ENCODE measurements at regions not wholly inside any gene's neighbourhood (a gene's known extent, or its start where the extent isn't known, plus 50 kb on each side); places are given as distances from the start of the nearest gene placed in this dataset.
"Not testable (repeated sequence)": the region's sequence is repeated elsewhere in the genome, so short reads cannot be mapped to it uniquely, and the experiment has no call there.

DNA sequence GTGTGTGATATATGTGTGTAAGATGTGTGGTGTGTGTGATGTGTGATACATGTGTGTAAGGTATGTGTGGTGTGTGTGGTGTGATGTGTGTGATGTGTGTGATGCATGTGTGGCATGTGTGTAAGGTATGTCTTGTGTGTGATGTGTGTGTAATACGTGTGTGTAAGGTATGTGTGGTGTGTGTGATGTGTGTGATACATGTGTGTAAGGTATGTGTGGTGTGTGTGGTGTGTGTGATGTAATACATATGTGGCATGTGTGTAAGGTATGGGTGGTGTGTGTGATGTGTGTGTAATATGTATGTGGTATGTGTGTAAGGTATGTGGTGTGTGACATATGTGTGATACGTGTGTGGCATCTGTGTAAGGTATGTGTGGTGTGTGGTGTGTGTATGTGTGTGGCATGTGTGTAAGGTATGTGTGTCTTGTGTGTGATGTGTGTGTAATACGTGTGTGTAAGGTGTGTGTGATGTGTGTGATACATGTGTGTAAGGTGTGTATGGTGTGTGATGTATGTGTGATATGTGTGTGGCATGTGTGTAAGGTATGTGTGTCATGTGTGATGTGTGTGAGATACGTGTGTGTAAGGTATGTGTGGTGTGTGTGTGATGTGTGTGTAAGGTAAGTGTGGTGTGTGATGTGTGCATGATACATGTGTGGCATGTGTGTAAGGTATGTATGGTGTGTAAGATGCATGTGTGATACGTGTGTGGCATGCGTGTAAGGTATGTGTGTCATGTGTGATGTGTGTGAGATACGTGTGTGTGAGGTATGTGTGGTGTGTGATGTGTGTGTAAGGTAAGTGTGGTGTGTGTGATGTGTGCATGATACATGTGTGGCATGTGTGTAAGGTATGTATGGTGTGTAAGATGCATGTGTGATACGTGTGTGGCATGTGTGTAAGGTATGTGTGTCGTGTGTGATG lies 126.9 kb downstream of the COPS8 start:
- not testable (repeated sequence) for DNase-seq (ENCODE audit: extremely low spot score, insufficient read length, low read depth); FAIRE-seq

DNA sequence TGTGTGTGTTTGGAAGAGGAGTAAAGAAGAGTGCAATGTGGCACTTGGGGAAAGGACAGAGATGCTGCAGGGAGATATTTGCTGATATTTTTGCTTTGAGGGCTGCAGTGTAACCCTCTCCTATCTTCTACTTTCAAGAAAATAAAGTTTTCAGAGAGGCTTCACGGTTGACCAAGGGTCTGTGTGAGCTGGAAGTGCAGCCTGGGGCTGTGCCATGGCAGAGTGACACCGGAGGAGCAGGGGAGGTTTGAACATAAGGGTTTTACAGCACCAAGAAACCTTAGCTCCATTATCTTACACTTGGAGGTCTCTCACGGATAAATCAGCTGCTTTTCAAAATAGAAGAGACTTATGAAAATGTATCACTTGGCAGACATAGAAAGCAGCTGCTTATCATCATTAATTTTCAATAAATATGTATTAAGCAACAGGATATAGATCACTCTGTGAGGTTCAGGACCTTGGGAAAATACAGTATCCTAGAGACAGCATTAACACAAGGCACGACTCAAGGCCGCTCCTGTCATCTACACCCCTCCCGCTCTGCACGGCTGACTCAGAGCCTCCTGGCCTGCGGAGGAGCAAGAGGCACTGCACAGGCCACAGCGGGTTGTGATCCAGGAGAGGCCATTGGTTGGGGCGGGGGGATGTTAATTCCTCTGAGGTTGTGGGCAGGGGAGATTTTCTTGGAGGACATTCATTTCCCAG lies 127.8 kb downstream of the COPS8 start:
- no peak for FAIRE-seq

GRCh38 chr2:237214030-237214675 lies 128.5 kb downstream of the COPS8 start:
- no peak for FAIRE-seq
- DNase-seq (ENCODE audit: extremely low spot score, insufficient read length, low read depth) = no peak

More for the DNA sequence above, 127.8 kb downstream of the COPS8 start:
- no peak for DNase-seq (ENCODE audit: extremely low spot score, insufficient read length, low read depth)

- no peak for FAIRE-seq
- DNase-seq (ENCODE audit: extremely low spot score, insufficient read length, low read depth) = no peak
Measured at GRCh38 chr2:237214963-237215362, 129.3 kb downstream of the COPS8 start.

- DNase-seq (ENCODE audit: extremely low spot score, insufficient read length, low read depth) (no peak), FAIRE-seq (no peak)
Measured at GRCh38 chr2:237217995-237218616, 132.4 kb downstream of the COPS8 start.

- no peak for DNase-seq (ENCODE audit: extremely low spot score, insufficient read length, low read depth)
Measured at GRCh38 chr2:237218756-237219155, 133.1 kb downstream of the COPS8 start.

GRCh38 chr2:237219826-237220225 lies 134.1 kb downstream of the COPS8 start:
- no peak for DNase-seq (ENCODE audit: extremely low spot score, insufficient read length, low read depth)
- no peak for FAIRE-seq

More at GRCh38 chr2:237218756-237219155, 133.1 kb downstream of the COPS8 start:
- no peak for FAIRE-seq

DNA sequence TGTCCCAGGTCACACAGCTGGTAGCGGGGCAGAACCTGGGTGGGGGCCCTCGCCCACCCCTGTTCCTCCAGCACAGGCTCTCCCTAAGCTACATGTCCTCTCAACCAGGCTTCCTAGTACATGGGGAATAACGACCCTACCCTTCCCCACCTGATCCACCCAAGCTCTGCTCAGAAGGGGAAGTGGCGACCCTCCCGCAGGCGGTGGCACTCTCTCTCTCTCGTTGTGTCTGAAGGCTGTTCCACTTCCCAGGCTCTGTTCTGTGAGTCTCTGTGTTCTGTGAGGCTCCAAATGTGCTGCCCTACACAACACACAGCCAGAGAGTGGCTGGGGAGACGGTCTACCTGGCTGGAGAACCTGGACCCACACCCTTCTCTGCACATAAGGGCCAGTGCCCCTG lies 135.8 kb downstream of the COPS8 start:
- DNase-seq (ENCODE audit: extremely low spot score, insufficient read length, low read depth) (no peak), FAIRE-seq (no peak)

DNA sequence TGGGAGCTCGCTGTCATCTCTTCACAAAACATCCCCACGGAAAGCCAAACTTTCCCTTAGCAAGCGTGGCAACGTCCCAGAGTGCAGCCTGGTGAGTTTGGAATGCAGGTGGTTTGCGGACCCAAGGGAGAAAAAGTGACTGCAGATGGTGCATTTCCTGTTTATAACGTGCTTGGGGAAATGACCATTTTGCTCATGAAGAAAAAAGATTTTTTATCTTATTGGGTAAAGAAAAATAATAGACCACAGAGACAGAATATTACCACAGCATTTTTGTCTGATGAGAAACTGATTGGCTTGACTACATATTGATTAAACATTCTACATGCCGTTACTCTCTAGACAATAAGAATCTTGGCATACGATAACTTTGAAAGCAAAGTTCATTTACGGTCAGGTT lies 136.5 kb downstream of the COPS8 start:
- FAIRE-seq (no peak), DNase-seq (ENCODE audit: extremely low spot score, insufficient read length, low read depth) (no peak)

- no peak for FAIRE-seq
- DNase-seq (ENCODE audit: extremely low spot score, insufficient read length, low read depth) = no peak
Measured at GRCh38 chr2:237222601-237223041, 136.9 kb downstream of the COPS8 start.

DNA sequence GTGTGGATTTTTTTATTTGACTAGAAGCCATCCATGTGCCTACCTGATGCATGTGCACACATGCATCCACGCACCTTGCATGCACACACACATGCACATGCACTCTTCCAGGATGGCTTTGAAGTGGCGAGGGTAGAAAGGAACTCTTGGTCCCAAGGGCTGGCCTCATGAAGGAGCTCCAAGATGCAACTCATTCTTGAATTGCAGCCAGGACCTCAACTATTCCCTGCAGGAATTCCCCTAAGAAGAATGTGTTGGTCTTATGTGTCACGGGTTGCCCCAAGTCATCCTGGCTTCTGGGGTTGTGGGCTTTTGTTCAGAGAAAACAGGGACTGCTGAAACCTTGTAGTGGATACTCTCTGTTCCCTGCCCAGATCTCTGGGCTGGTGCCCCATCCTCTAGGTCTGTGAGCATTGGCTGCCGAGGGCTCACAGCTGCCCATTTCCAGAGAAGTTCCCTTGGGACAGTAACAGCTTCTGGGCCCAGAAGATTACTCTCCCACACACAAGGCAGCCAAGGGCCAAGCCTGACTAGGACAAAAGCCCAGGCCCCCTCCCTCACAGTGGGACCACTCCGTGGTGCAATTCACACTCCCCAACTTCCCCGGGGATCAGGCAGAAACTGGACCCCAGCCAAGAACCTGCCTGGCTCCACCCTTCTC lies 137.6 kb downstream of the COPS8 start:
- DNase-seq (ENCODE audit: extremely low spot score, insufficient read length, low read depth) = no peak
- no peak for FAIRE-seq

DNA sequence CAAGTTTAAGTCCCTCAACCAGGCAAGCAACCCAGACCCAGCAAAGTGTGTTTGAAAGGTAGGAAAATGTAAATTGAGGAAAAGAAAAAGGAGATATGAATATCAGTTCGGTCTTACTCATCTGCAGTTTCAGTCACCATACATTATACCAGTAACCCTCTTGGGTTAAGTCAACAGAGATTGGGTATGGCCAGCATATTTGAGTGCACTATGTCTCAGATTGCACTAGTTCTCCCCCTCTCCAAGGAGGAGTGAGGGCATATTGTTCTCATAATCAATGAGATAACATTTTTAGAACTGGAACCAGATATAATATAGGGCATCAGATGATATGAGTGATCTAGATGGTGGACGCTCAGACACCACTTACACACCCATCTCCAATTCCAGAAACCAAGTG lies 141.5 kb downstream of the COPS8 start:
- FAIRE-seq = no peak
- no peak for DNase-seq (ENCODE audit: extremely low spot score, insufficient read length, low read depth)

DNA sequence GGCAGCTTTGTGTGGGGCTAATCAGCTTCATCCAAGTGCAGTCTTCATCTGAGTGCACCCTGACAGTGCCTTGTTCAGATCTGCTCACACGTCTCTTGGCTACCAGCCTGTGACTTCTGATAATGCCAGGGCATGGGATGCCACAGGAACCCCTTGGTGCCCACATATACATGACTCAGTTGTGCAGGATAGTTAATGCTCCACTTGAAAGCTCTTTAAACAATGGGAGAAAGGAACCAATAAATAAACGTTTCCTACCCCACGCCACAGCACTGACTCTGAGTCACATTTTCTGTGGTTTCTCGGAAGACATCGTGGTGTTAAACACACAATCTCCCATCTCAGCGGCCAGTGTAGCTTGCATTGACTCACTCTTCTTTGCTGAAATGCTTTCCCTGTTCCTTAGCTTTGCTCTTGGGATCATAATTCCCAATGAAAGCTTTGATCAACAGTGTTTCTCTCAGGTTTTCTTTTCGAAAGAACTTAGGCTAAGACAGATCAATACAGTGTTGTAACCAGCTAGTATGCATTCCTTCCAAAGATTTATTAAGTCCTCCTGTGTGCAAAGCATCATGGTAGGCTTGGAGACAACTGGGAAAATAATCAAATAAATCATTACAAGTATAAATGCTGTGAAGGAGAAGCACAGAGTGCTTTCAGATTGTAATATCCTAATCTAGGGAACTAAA lies 142.0 kb downstream of the COPS8 start:
- FAIRE-seq (no peak), DNase-seq (ENCODE audit: extremely low spot score, insufficient read length, low read depth) (no peak)

DNA sequence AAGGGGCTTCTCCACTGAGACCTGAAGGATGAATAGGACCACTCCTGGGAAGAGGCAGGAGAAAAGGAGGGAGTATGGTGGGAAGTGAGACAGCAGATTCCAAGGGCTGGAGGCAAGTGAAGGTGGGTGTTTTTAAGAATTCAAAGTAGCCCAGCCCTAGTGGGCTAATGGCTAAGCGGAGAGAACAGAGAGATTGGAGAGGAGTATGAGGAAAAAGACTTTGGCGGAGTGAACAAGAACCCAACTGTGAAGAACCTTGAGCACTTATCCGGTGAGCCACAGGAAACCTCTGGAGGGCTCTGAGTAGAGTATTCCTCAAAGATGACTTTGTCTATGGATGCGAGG lies 142.6 kb downstream of the COPS8 start:
- DNase-seq (ENCODE audit: extremely low spot score, insufficient read length, low read depth) (no peak), FAIRE-seq (no peak)

- no peak for FAIRE-seq
- no peak for DNase-seq (ENCODE audit: extremely low spot score, insufficient read length, low read depth)
Measured at GRCh38 chr2:237229905-237230304, 144.2 kb downstream of the COPS8 start.

DNA sequence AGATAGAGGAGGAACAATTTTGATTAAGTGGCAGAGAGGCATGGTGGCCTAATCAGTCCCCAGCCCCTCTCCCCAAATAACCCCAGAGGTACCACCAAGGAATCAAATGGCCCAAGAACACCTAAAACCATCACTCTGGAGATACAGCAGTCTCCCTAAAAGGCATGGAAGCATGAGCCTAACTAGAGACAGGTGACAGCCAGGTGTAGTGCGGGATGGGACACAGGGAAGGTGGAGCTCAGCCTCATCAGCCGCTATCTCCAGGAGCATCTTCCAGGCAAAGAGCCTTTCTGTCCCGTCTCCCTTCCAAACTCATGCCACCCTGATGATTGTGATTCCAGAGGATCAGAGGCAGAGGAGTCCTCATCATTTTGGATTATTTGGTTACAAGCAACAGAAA lies 144.7 kb downstream of the COPS8 start:
- DNase-seq (ENCODE audit: extremely low spot score, insufficient read length, low read depth) (no peak), FAIRE-seq (no peak)

DNA sequence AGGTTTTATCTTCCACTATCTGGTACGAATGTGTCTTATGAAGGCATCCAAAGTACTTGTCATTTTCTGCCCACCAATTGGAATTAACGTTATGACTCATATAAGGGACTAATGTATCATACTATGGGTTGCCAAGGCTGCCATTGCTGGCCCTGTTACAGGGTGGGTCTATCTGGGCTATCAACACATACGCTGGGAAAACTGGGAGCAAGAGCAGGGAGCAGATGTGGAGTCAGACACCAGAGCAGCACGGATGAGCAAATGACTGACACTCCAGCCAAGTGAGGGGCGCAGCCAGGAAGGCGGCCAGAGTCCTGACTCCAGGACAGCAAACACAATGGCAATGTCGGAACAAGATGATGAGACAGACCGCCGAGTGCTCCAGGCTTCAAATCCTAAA lies 145.9 kb downstream of the COPS8 start:
- FAIRE-seq (no peak), DNase-seq (ENCODE audit: extremely low spot score, insufficient read length, low read depth) (no peak)

- FAIRE-seq = no peak
Measured at GRCh38 chr2:237232166-237232565, 146.5 kb downstream of the COPS8 start.

GRCh38 chr2:237234268-237234667 lies 148.6 kb downstream of the COPS8 start:
- DNase-seq (ENCODE audit: extremely low spot score, insufficient read length, low read depth) (no peak), FAIRE-seq (no peak)

More at GRCh38 chr2:237232166-237232565, 146.5 kb downstream of the COPS8 start:
- no peak for DNase-seq (ENCODE audit: extremely low spot score, insufficient read length, low read depth)
